NCI-H2029 treated with DMSO at 0.1 percent for 48 hours (cell line): ENCODE measurements at regions not wholly inside any gene's neighbourhood (a gene's known extent, or its start where the extent isn't known, plus 50 kb on each side); places are given as distances from the start of the nearest gene placed in this dataset.
"Not testable (repeated sequence)": the region's sequence is repeated elsewhere in the genome, so short reads cannot be mapped to it uniquely, and the experiment has no call there.

Source experiments
- DNase-seq: peaks from one replicate; lab custom pipeline; 2025; lab: John Stamatoyannopoulos, UW

DNA sequence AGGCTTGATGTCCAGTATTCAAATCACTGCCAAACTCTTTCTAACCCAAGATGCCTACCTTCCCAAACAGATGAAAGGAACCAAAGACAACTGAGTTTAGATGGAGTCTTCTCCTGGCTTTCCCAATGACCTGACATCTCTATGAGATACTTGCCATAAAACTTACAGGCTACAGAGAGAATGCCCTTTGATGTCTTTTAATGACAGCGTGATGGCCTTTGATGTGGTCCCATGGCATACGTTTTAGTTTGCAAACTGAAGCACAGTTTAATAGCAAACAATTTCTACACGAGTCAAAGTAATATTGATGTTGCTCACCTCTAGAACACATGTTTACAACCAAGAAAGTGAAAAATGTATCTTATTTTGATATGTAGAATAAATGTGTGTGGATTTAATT, 73.2 kb downstream of the ZIC4 start:
- no peak for DNase-seq

DNA sequence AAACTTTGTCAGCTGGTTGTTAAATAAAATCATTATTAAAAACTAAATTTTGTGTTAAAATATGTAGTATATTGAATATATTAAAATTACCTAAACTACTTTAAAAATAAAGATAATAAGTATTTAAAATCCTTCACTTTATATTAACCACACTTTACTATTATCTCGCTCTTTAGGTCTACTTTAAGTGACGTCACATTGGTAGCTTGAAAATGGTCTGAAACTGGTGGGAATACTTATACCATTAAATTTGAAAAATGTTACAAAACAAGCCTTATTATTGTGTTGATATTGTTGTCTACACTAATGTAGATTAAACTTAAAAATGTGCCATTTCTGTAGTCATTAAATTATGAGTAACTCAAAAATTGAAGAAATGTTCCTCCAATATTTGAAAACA, 77.6 kb downstream of the ZIC4 start:
- no peak for DNase-seq

GRCh38 chr3:147324356-147324755, 82.0 kb downstream of the ZIC4 start:
- no peak for DNase-seq

GRCh38 chr3:147318900-147319299, 87.4 kb downstream of the ZIC4 start:
- DNase-seq = no peak

GRCh38 chr3:147317080-147317479, 89.3 kb downstream of the ZIC4 start:
- DNase-seq = not testable (repeated sequence)

DNA sequence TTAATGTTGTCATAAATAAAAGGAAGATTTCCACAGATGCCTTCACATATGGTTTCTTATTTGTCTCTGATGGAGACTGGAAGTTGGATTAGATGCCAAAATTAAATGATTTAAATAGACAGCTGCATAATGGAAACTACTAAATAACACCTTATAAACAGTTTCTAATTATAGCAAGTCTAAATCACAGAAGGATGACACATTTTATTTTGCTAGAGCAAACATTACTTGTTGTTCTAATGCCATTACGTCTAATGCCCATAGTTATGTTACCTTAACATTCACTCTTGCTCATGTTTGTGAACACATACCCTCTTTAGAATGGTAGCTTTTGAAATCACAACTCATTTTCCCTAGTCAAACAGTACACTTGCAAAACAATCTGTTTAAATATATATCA, 92.8 kb downstream of the ZIC4 start:
- no peak for DNase-seq

DNA sequence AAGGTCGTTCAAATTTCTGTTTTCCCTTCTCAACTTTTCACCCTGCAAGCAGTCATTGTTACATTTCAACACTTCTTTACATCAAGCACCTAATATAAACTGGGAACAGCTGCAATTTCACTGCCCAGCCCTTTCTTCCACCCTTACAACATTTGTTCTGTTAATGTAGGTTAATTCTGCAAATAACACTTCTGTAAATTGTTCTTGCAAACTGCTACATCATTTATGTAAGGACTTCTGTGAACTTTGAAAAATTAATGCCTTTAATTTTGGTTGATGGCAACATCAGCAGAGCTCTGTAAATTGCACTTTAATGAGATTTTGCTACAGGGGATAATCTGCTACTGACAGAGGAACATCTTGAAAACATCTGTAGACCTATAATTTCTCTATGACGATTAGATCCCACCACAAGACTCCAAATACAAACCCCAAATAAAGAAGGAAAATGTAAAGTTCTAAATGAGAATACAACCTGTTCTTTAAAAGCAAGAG, 93.5 kb downstream of the ZIC4 start:
- no peak for DNase-seq

GRCh38 chr3:147311716-147312115, 94.6 kb downstream of the ZIC4 start:
- DNase-seq = no peak

DNA sequence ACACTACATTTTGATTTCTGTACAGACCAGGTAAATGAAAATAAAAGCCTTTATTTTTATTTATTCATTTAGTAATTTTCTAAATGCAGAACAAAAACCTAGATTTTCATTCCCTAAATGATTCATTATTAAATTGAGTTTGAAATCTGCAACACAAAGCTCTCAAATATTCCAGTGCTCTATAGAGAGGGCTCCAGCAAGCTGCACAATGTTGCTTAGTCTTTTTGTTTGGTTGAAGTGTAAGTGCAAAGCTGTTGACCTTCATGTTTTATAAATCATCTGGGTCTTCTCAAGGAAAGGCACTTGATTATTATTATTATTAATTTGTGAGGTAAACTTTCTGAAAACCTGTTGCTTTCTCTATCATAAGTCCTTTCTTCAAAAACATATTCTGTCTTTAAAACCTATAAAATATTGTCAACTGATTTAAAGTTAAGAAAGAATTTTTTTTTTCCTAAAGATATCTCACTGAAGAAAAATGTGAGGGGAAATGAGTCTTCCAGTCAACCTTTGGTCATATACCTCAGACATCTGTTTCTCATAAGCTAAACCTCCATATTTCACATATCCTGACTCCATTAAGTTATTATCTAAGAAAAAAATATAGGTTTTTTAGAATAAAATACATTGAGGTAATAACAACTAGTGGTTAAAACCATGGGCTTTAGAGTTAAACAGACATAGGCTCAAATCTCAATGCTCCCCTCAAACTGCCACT, 100.7 kb downstream of the ZIC4 start:
- DNase-seq = no peak

- DNase-seq = no peak
These were observed 101.6 kb downstream of the ZIC4 start for GRCh38 chr3:147304756-147305155.

DNA sequence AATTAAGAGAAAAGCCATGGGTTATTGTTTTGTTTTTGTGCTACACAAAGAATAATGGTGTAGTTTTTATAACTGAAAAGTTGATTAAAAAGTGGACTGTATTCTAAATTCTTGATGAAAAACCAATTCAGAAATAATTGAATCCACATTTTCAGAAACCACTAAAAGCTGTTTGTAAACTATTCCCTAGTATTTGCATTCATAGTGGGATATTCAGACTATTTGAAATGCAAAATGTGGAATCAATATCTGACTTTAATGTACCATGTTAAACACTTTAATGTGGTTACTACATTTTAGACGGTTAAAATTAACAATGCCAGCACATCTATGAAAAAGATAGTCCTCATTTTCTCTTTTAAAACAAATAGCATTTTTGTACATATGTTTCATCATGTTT, 104.6 kb downstream of the ZIC4 start:
- no peak for DNase-seq

GRCh38 chr3:147299656-147300055, 106.7 kb downstream of the ZIC4 start:
- DNase-seq = no peak

- DNase-seq = no peak
These were observed 107.8 kb downstream of the ZIC4 start for GRCh38 chr3:147298511-147298982.

DNA sequence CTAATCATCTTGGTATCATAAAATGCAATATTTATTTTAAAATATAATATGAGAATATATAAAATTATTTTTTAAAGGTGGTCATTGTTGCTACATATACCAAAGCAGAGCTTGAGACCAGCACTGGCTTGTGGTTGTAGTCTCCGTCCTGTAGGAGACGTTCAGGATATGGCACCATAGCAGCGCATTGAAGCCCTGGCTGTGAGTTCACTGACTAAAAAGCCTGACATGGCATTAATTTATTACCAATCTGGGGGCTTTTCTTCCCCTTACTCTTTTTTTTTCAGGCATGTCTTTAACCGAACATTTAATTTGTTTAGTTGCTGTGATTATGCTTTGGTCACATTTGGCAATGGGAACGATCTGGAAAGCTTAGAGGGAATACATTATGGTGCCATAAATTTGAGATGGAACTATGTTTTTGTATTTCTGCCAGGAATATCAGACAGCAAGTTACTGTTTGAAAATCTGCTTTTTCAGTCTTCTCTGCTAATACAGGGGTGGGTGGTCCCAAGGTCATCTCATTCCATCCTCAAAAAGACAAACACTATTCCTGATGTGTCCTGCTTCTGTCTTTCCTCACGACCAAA, 108.5 kb downstream of the ZIC4 start:
- no peak for DNase-seq

DNA sequence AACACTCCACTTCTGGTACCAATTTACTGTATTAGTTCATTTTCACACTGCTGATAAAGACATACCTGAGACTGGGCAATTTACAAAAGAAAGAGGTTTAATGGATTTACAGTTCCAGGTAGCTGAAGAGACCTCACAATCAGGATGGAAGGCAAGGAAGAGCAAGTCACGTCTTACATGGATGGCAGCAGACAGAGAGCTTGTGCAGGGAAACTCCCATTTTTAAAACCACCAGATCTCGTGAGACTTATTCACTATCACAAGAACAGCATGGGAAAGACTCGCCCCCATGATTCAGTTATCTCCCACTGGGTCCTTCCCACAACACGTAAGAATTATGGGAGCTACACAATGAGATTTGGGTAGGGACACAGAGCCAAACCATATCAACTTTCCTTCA, 119.0 kb downstream of the ZIC4 start:
- DNase-seq = not testable (repeated sequence)

GRCh38 chr3:147269907-147270306, 136.4 kb downstream of the ZIC4 start:
- DNase-seq = no peak

- no peak for DNase-seq
These were observed 138.9 kb downstream of the ZIC4 start for GRCh38 chr3:147267434-147267833.

DNA sequence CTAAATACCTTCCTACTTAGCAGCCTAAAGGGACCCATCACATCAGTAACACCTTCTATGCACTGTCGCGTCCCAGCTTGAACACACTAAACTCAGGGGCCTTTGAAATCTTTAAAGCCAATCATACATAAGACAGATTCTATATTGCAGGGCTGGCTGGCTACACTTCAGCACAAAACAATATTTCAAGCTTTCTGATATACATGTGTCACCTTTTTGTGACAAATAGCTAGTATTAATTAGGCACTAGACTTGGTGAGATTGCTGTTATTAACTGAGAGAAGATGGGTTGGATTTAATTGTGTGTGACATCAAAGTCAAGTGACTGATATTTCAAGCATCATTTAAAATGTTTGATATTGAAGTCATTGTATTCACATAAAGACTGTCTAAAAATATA, 148.4 kb downstream of the ZIC4 start:
- no peak for DNase-seq

GRCh38 chr3:147256739-147257138, 149.6 kb downstream of the ZIC4 start:
- DNase-seq = no peak

DNA sequence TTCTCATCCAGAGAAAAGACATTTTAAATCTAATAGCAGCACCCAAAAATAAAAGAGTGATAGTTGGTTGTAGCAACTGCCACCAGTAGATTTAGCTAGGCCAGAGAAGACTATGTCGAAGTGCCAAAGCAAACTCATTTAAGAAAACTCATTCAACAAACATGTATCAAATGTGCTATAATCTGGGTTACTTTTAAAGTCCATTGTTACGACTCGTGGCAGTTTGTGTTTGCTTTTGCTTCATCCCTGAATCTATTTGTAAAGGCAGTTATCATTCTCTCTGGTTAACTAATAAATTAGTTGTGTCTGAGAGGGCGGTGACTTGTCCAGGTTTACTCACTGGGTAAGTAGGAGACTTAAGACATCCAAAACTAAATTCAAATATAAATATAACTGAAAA, 159.4 kb downstream of the ZIC4 start:
- DNase-seq = no peak

- not testable (repeated sequence) for DNase-seq
These were observed 160.7 kb downstream of the ZIC4 start for GRCh38 chr3:147245638-147246037.

- not testable (repeated sequence) for DNase-seq
These were observed 161.3 kb downstream of the ZIC4 start for GRCh38 chr3:147245022-147245421.

GRCh38 chr3:147244397-147244796, 161.9 kb downstream of the ZIC4 start:
- no peak for DNase-seq

DNA sequence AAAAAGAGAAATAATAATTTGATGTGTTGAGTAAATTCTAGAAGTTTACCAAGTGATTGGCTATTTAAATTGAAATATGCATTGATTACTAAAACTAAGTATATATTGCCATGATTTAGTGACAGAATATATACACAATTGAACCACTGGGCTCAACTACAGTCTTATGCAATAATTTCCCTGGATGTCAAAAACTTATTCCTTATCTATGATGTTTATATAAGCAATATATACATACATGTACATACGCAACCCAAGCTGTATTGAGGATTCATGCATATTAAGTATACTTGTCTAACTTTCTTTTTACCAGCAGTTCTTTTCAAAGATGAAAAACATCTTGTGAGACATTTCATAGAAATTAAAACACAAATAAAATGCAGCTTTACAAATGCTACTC, 165.8 kb downstream of the ZIC4 start:
- DNase-seq = no peak
